ENCODE measurements at regions not wholly inside any gene's neighbourhood (a gene's known extent, or its start where the extent isn't known, plus 50 kb on each side); places are given as distances from the start of the nearest gene placed in this dataset.

DNA sequence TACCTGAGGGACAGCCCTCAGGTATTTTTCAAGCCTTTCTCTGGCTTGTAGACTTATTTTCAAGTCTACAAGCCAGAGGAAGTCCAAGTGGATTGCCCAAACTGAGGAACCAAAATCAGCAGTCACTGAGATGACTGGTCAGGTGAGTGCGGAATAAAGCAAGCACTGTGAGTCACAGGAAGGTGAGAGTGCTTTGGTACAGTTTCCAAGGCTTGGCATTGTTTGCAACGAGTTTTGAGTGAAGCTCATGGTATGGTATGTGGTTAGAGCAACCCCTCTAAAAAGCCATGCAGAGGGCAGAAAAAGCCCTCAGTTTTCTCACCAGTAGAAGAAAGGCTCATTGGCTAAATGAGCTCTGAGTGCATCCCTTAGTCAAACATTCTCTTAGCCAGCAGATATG, 112.8 kb upstream of the EOLA2 start:
- TF ChIP-seq, protein P1, sequence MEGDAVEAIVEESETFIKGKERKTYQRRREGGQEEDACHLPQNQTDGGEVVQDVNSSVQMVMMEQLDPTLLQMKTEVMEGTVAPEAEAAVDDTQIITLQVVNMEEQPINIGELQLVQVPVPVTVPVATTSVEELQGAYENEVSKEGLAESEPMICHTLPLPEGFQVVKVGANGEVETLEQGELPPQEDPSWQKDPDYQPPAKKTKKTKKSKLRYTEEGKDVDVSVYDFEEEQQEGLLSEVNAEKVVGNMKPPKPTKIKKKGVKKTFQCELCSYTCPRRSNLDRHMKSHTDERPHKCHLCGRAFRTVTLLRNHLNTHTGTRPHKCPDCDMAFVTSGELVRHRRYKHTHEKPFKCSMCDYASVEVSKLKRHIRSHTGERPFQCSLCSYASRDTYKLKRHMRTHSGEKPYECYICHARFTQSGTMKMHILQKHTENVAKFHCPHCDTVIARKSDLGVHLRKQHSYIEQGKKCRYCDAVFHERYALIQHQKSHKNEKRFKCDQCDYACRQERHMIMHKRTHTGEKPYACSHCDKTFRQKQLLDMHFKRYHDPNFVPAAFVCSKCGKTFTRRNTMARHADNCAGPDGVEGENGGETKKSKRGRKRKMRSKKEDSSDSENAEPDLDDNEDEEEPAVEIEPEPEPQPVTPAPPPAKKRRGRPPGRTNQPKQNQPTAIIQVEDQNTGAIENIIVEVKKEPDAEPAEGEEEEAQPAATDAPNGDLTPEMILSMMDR (IDR thresholded peaks at IDR 0.05): no peak
- TF ChIP-seq REST (IDR thresholded peaks at IDR 0.05; ENCODE audit: insufficient read depth in 1 of 2, low read depth in 2 of 2, low read length in 1 of 2) (no peak), TCF7L2 (IDR thresholded peaks at IDR 0.05; ENCODE audit: low read depth, low read length) (no peak), SIN3A (IDR thresholded peaks at IDR 0.05; ENCODE audit: borderline replicate concordance, insufficient read depth, low read depth, low read length) (no peak), POLR2AphosphoS5 (IDR thresholded peaks at IDR 0.05; ENCODE audit: low read depth, low read length) (no peak)

All from Panc1 (cell line).